HPDE6-E6E7 (cell line): ENCODE measurements at regions not wholly inside any gene's neighbourhood (a gene's known extent, or its start where the extent isn't known, plus 50 kb on each side); places are given as distances from the start of the nearest gene placed in this dataset.

Experiments
- DNase-seq: peaks from one replicate; pipeline ENCODE4 v3.0.0; 2011; ENCODE audit warnings: missing footprints; ENCODE audit errors: extremely low spot score

- DNase-seq, result no peak
These were observed 274.2 kb downstream of the FAM76B start for GRCh38 chr11:95515371-95515770.

- peak; percentile 29 for DNase-seq
These were observed 275.0 kb downstream of the FAM76B start for GRCh38 chr11:95514416-95515110.

- peak; percentile 67 for DNase-seq
These were observed 276.9 kb downstream of the FAM76B start for GRCh38 chr11:95512682-95513081.

GRCh38 chr11:95512177-95512576 is 277.4 kb downstream of the FAM76B start:
- DNase-seq, result peak; percentile 22

GRCh38 chr11:95508219-95508890 is 277.4 kb upstream of the SESN3 start:
- no peak for DNase-seq

- DNase-seq, result no peak
These were observed 276.8 kb upstream of the SESN3 start for GRCh38 chr11:95507794-95508193.

GRCh38 chr11:95506777-95507176 is 275.8 kb upstream of the SESN3 start:
- DNase-seq, result no peak

GRCh38 chr11:95505927-95506426 is 275.0 kb upstream of the SESN3 start:
- DNase-seq, result no peak

- no peak for DNase-seq
These were observed 272.0 kb upstream of the SESN3 start for GRCh38 chr11:95503047-95503446.

GRCh38 chr11:95502522-95502921 is 271.5 kb upstream of the SESN3 start:
- no peak for DNase-seq

- no peak for DNase-seq
These were observed 270.8 kb upstream of the SESN3 start for GRCh38 chr11:95501761-95502266.

- DNase-seq, result no peak
These were observed 269.5 kb upstream of the SESN3 start for GRCh38 chr11:95500466-95500865.

GRCh38 chr11:95499516-95500135 is 268.6 kb upstream of the SESN3 start:
- DNase-seq, result no peak

GRCh38 chr11:95498722-95499425 is 267.9 kb upstream of the SESN3 start:
- no peak for DNase-seq

- no peak for DNase-seq
These were observed 265.9 kb upstream of the SESN3 start for GRCh38 chr11:95496901-95497300.

GRCh38 chr11:95495706-95496105 is 264.7 kb upstream of the SESN3 start:
- no peak for DNase-seq

GRCh38 chr11:95494856-95495255 is 263.9 kb upstream of the SESN3 start:
- DNase-seq, result no peak

- DNase-seq, result no peak
These were observed 263.2 kb upstream of the SESN3 start for GRCh38 chr11:95494167-95494566.

- DNase-seq, result no peak
These were observed 259.6 kb upstream of the SESN3 start for GRCh38 chr11:95490625-95491024.

GRCh38 chr11:95487938-95488337 is 256.9 kb upstream of the SESN3 start:
- DNase-seq, result no peak

- DNase-seq, result peak; percentile 16
These were observed 256.4 kb upstream of the SESN3 start for GRCh38 chr11:95487391-95487790.

GRCh38 chr11:95486979-95487378 is 256.0 kb upstream of the SESN3 start:
- DNase-seq, result no peak
